IMR-90 (cell line): ENCODE measurements at regions not wholly inside any gene's neighbourhood (a gene's known extent, or its start where the extent isn't known, plus 50 kb on each side); places are given as distances from the start of the nearest gene placed in this dataset.

Experiments
- ATAC-seq: fragments of 200-7000 bp; cut with Tn5 transposase; 2 replicates; pipeline ENCODE4 v1.9.1; 2020; ENCODE audit warnings: low read depth, mild to moderate bottlenecking, moderate library complexity
- BruUV-seq: library from RNA; stranded (reverse); fragments of 400-500 nt; replicated peaks from 2 replicates; lab custom pipeline; 2021; lab: Mats Ljungman, UMichigan
- CTCF ChIA-PET: fragments of 300-600 bp; formaldehyde crosslinking; extraction: SDS; loops from one replicate; lab custom pipeline; 2021; ENCODE audit warnings: antibody characterized with exemption; lab: Yijun Ruan, JAX
- POLR2A ChIA-PET: fragments of 300-600 bp; sonication (Branson Sonifier 250); formaldehyde crosslinking; loops from one replicate; lab custom pipeline; 2022; ENCODE audit warnings: antibody characterized with exemption; ENCODE audit not compliant: unreplicated experiment; lab: Charles Lee
- DNase-seq: peaks from one replicate; pipeline ENCODE4 v3.0.0; 2013
- H2AFZ ChIP-seq: replicated peaks from 2 replicates; pipeline ENCODE3; 2013; ENCODE audit warnings: low read length, mild to moderate bottlenecking; ENCODE audit not compliant: poor library complexity
- H2AK5ac ChIP-seq: 2 replicates; pipeline ENCODE4 v1.6.1; 2013; ENCODE audit warnings: low read depth, low read length, inconsistent platforms
- H2AK9ac ChIP-seq: replicated peaks from 2 replicates; pipeline ENCODE3; 2013; ENCODE audit warnings: mild to moderate bottlenecking, low read depth, low read length, moderate library complexity; ENCODE audit not compliant: poor library complexity
- H2BK120ac ChIP-seq: 2 replicates; pipeline ENCODE4 v1.6.1; 2013; ENCODE audit warnings: low read depth, low read length, inconsistent platforms
- H2BK15ac ChIP-seq: 3 replicates; pipeline ENCODE4 v1.6.1; 2013; ENCODE audit warnings: low read depth, low read length, inconsistent platforms
- H2BK20ac ChIP-seq: 2 replicates; pipeline ENCODE4 v1.6.1; 2013; ENCODE audit warnings: low read depth, mild to moderate bottlenecking, inconsistent platforms, low read length, moderate library complexity
- H2BK5ac ChIP-seq: 2 replicates; pipeline ENCODE4 v1.6.1; 2013; ENCODE audit warnings: mild to moderate bottlenecking, low read depth, low read length, inconsistent platforms; ENCODE audit not compliant: poor library complexity, severe bottlenecking
- H3K14ac ChIP-seq: replicated peaks from 2 replicates; pipeline ENCODE4 v1.6.1; 2013; ENCODE audit warnings: low read depth, low read length, inconsistent platforms
- H3K18ac ChIP-seq: 2 replicates; pipeline ENCODE4 v1.6.1; 2013; ENCODE audit warnings: low read depth, low read length, control low read depth
- H3K23ac ChIP-seq: 2 replicates; pipeline ENCODE4 v1.6.1; 2013; ENCODE audit warnings: low read depth, low read length, inconsistent platforms
- H3K27ac ChIP-seq: 2 replicates; pipeline ENCODE4 v1.5.1; 2013; ENCODE audit warnings: mild to moderate bottlenecking, control low read depth, low read length; ENCODE audit not compliant: insufficient read depth
- H3K27me3 ChIP-seq: 2 replicates; pipeline ENCODE4 v1.6.1; 2013; ENCODE audit warnings: low read length; ENCODE audit not compliant: control insufficient read depth, insufficient read depth
- H3K36me3 ChIP-seq: 2 replicates; pipeline ENCODE4 v1.6.1; 2013; ENCODE audit warnings: low read length, mixed read lengths; ENCODE audit not compliant: control insufficient read depth, insufficient read depth
- H3K4ac ChIP-seq: 2 replicates; pipeline ENCODE4 v1.6.1; 2013; ENCODE audit warnings: low read depth, low read length, inconsistent platforms
- H3K4me1 ChIP-seq: 2 replicates; pipeline ENCODE4 v1.6.1; 2013; ENCODE audit warnings: low read length, mixed read lengths; ENCODE audit not compliant: control insufficient read depth, insufficient read depth
- H3K4me2 ChIP-seq: 2 replicates; pipeline ENCODE4 v1.6.1; 2013; ENCODE audit warnings: low read depth, mild to moderate bottlenecking, control low read depth, low read length, moderate library complexity
- H3K4me3 ChIP-seq: 2 replicates; pipeline ENCODE4 v1.5.1; 2013; ENCODE audit warnings: low read depth, mild to moderate bottlenecking, control low read depth, low read length, moderate library complexity; ENCODE audit not compliant: insufficient read depth
- H3K56ac ChIP-seq: 2 replicates; pipeline ENCODE4 v1.6.1; 2013; ENCODE audit warnings: low read length, inconsistent platforms; ENCODE audit not compliant: insufficient read depth; ENCODE audit errors: extremely low read depth
- H3K79me1 ChIP-seq, 2 experiments: 2 replicates each; pipeline ENCODE4 v1.6.1; 2013; ENCODE audit warnings: low read length in 2 of 2, inconsistent platforms in 1 of 2, low read depth in 1 of 2
- H3K9ac ChIP-seq: 2 replicates; pipeline ENCODE4 v1.6.1; 2013; ENCODE audit warnings: low read depth, low read length, control low read depth
- H3K9me1 ChIP-seq: 2 replicates; pipeline ENCODE4 v1.6.1; 2013; ENCODE audit warnings: low read length, inconsistent platforms; ENCODE audit not compliant: insufficient read depth
- H3K9me3 ChIP-seq: 2 replicates; pipeline ENCODE4 v1.6.1; 2013; ENCODE audit warnings: low read length; ENCODE audit not compliant: control insufficient read depth, insufficient read depth
- H4K20me1 ChIP-seq: 2 replicates; pipeline ENCODE4 v1.6.1; 2013; ENCODE audit warnings: low read length, inconsistent platforms; ENCODE audit not compliant: insufficient read depth
- H4K5ac ChIP-seq: 2 replicates; pipeline ENCODE4 v1.6.1; 2013; ENCODE audit warnings: mild to moderate bottlenecking, low read depth, low read length, control low read depth
- H4K8ac ChIP-seq, 2 experiments: 2 replicates each; pipeline ENCODE4 v1.6.1; 2013; ENCODE audit warnings: low read depth in 2 of 2, low read length in 2 of 2, control low read depth in 1 of 2, inconsistent platforms in 1 of 2
- H4K91ac ChIP-seq: 2 replicates; pipeline ENCODE4 v1.6.1; 2013; ENCODE audit warnings: low read depth, low read length, inconsistent platforms; ENCODE audit not compliant: insufficient read depth
- BHLHE40 ChIP-seq: fragments of 150-350 bp; IDR thresholded peaks from 2 replicates; pipeline ENCODE4 v1.6.1; 2016; ENCODE audit warnings: mild to moderate bottlenecking, low read depth, low read length
- CEBPB ChIP-seq: IDR thresholded peaks from 2 replicates; pipeline ENCODE4 v1.6.1; 2012; ENCODE audit warnings: low read depth, low read length, improper control_type of control experiment
- CHD1 ChIP-seq: IDR thresholded peaks from 2 replicates; pipeline ENCODE4 v1.6.1; 2012; ENCODE audit warnings: low read depth, low read length, improper control_type of control experiment
- CTCF ChIP-seq: conservative IDR thresholded peaks from 2 replicates; pipeline ENCODE4 v1.5.1; 2012; ENCODE audit warnings: mild to moderate bottlenecking, low read depth, low read length, improper control_type of control experiment
- ELK1 ChIP-seq: fragments of 150-350 bp; IDR thresholded peaks from 2 replicates; pipeline ENCODE4 v1.6.1; 2016; ENCODE audit warnings: low read depth, mild to moderate bottlenecking, low read length, moderate library complexity, borderline replicate concordance
- FOS ChIP-seq: fragments of 150-350 bp; IDR thresholded peaks from 2 replicates; pipeline ENCODE4 v1.6.1; 2016; ENCODE audit warnings: low read depth, low read length
- MAFK ChIP-seq: IDR thresholded peaks from 2 replicates; pipeline ENCODE4 v1.6.1; 2012; ENCODE audit warnings: low read depth, low read length, improper control_type of control experiment
- MAZ ChIP-seq: IDR thresholded peaks from 2 replicates; pipeline ENCODE4 v1.6.1; 2012; ENCODE audit warnings: low read depth, mild to moderate bottlenecking, low read length, improper control_type of control experiment, moderate library complexity, borderline replicate concordance
- MXI1 ChIP-seq: IDR thresholded peaks from 2 replicates; pipeline ENCODE4 v1.6.1; 2012; ENCODE audit warnings: low read depth, mild to moderate bottlenecking, low read length, moderate library complexity, borderline replicate concordance
- POLR2A ChIP-seq: IDR thresholded peaks from 2 replicates; pipeline ENCODE4 v1.6.1; 2012; ENCODE audit warnings: mild to moderate bottlenecking, low read depth, low read length
- RAD21 ChIP-seq: IDR thresholded peaks from 2 replicates; pipeline ENCODE4 v1.6.1; 2012; ENCODE audit warnings: low read length, improper control_type of control experiment
- RCOR1 ChIP-seq: IDR thresholded peaks from 2 replicates; pipeline ENCODE4 v1.6.1; 2012; ENCODE audit warnings: mild to moderate bottlenecking, low read length, improper control_type of control experiment; ENCODE audit not compliant: insufficient replicate concordance
- RFX5 ChIP-seq: IDR thresholded peaks from 2 replicates; pipeline ENCODE4 v1.8.0; 2012; ENCODE audit warnings: low read depth, mild to moderate bottlenecking, low read length, moderate library complexity
- SMC3 ChIP-seq: fragments of 150-350 bp; IDR thresholded peaks from 2 replicates; pipeline ENCODE4 v1.6.1; 2016; ENCODE audit warnings: low read depth, mild to moderate bottlenecking, antibody characterized with exemption, low read length, moderate library complexity
- USF2 ChIP-seq: fragments of 150-350 bp; IDR thresholded peaks from 2 replicates; pipeline ENCODE4 v1.6.1; 2017; ENCODE audit warnings: mild to moderate bottlenecking, antibody characterized with exemption, low read length, low read depth
- WGBS, 2 experiments: methylation state at CpG; one replicate each; pipeline versions ENCODE4 v1.1.5 to v1.1.7; 2013; ENCODE audit warnings: missing lambda C conversion rate in 2 of 2; ENCODE audit not compliant: insufficient read length in 1 of 2; ENCODE audit errors: extremely low coverage in 2 of 2; 5-methylcytosine and 5-hydroxymethylcytosine counted together
- dilution Hi-C: fragments of 300-500 bp; cut with HindIII; formaldehyde crosslinking; loops from one replicate; pipeline ENCODE4 v1.14.3; 2018; ENCODE audit warnings: low sequenced_read_pairs; ENCODE audit not compliant: unreplicated experiment
- in situ Hi-C: fragments of 300-500 bp; cut with MboI; formaldehyde crosslinking; loops from 3 replicates; pipeline ENCODE4 v1.14.3; 2019; ENCODE audit warnings: low sequenced_read_pairs, inconsistent platforms, mixed read lengths
- intact Hi-C: fragments of 100-400 bp; cut with micrococcal nuclease; formaldehyde crosslinking; loops from 2 replicates; pipeline ENCODE4 v1.10.0; 2022

- Histone ChIP-seq H3K27ac (no peak overlapping the region), H2BK15ac (no peak overlapping the region), H3K23ac (no peak overlapping the region), H2AK9ac (no peak overlapping the region), H3K4me3 (no peak overlapping the region), H2BK5ac (no peak overlapping the region), H3K9me3 (no peaks in the 10 kb centered on the region), H2BK120ac (no peak overlapping the region), H4K5ac (no peak overlapping the region), H3K56ac (no peak overlapping the region), H3K9me1 (no peaks in the 10 kb centered on the region), H3K14ac (no peak overlapping the region), H2BK20ac (no peak overlapping the region), H3K4me2 (no peak overlapping the region), H3K79me1 (no peaks in the 10 kb centered on the region), H3K27me3 (no peaks in the 10 kb centered on the region), H3K4ac (no peak overlapping the region), H4K8ac (no peak overlapping the region), H3K18ac (no peak overlapping the region), H3K9ac (no peak overlapping the region), H2AFZ (no peak overlapping the region), H4K20me1 (no peaks in the 10 kb centered on the region), H4K91ac (no peak overlapping the region), H2AK5ac (no peak overlapping the region), H3K4me1 (no peaks in the 10 kb centered on the region), H3K36me3 (no peaks in the 10 kb centered on the region)
- no TSS peak for BruUV-seq
- TF ChIP-seq RFX5 (no peak), CHD1 (no peak), BHLHE40 (no peak), FOS (no peak), MAFK (no peak), POLR2A (no peak), CTCF (no peak), RAD21 (no peak), CEBPB (no peak), SMC3 (no peak), MAZ (no peak), ELK1 (no peak), USF2 (no peak), MXI1 (no peak), RCOR1 (no peak)
- ATAC-seq (no peak), DNase-seq (no peak)
- CTCF ChIA-PET = no interaction called here
- dilution Hi-C loops = no loop called here
- intact Hi-C loops = no loop called here
- whole genome bisulfite sequencing, 2 experiments = 56% methylated on average over 2 of the region's 9 CpGs; no CpG with 5 or more reads in 1 of the 2 experiments
- POLR2A ChIA-PET = no interaction called here
- in situ Hi-C loops = no loop called here
Observed at GRCh38 chr2:239897596-239898235, 127.4 kb downstream of the NDUFA10 start.
